ENCODE measurements at regions not wholly inside any gene's neighbourhood (a gene's known extent, or its start where the extent isn't known, plus 50 kb on each side); places are given as distances from the start of the nearest gene placed in this dataset.

DNA sequence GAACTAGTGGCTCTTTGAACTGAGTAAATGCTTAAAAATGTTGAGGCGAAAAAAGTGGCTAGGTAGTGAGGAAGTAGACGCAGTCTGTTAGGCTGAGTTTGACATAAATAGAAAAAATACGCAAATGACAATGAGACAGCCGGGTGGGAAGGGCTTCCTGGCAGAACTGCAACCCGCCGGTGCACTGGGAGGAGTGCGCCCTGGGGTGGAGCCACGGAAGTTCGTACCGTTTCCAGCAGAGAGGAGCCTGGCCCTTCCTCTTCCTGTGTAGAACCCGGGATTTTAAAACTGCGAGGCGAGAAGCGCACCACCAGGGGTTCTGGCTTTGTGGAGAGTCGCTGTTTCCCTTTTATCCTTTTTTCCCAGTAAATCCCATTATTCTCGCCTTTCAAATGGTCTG is 602.6 kb downstream of the PYDC2 start:
- TF ChIP-seq, protein P1, sequence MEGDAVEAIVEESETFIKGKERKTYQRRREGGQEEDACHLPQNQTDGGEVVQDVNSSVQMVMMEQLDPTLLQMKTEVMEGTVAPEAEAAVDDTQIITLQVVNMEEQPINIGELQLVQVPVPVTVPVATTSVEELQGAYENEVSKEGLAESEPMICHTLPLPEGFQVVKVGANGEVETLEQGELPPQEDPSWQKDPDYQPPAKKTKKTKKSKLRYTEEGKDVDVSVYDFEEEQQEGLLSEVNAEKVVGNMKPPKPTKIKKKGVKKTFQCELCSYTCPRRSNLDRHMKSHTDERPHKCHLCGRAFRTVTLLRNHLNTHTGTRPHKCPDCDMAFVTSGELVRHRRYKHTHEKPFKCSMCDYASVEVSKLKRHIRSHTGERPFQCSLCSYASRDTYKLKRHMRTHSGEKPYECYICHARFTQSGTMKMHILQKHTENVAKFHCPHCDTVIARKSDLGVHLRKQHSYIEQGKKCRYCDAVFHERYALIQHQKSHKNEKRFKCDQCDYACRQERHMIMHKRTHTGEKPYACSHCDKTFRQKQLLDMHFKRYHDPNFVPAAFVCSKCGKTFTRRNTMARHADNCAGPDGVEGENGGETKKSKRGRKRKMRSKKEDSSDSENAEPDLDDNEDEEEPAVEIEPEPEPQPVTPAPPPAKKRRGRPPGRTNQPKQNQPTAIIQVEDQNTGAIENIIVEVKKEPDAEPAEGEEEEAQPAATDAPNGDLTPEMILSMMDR (IDR thresholded peaks at IDR 0.05): no peak
- TF ChIP-seq POLR2AphosphoS5 (IDR thresholded peaks at IDR 0.05; ENCODE audit: insufficient read depth in 1 of 2, low read depth in 1 of 2) (no peak), POLR2A (IDR thresholded peaks at IDR 0.05) (no peak)

Data from vagina (tissue), 2 donors.